GM18517 (cell line): ENCODE measurements at regions not wholly inside any gene's neighbourhood (a gene's known extent, or its start where the extent isn't known, plus 50 kb on each side); places are given as distances from the start of the nearest gene placed in this dataset.
"Not testable (repeated sequence)": the region's sequence is repeated elsewhere in the genome, so short reads cannot be mapped to it uniquely, and the experiment has no call there.

Experiments used
- ATAC-seq: cut with Tn5 transposase; IDR thresholded peaks from one replicate; pipeline ENCODE4 v1.9.1; 2021; ENCODE audit warnings: mild to moderate bottlenecking, moderate library complexity; ENCODE audit not compliant: unreplicated experiment

DNA sequence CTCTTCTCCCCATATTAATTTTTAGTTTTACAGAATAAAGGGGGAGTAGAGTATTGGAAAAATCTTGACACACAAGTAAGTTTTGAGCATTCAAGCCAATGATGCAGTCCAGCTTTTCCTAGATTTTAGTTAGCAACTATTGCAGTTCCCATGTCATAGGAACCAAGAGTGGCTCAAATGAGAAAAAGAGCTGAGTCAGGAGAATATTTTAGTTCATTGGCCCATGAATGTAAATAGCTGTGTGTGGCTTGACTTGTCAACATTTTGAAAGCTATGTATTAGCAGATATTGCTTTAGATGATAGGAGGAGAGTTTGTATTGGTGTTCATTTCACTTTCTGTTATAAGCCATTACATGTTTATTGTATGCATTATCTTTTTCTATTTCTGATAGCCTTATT, 853.7 kb downstream of the PLOD2 start:
- ATAC-seq = no peak

DNA sequence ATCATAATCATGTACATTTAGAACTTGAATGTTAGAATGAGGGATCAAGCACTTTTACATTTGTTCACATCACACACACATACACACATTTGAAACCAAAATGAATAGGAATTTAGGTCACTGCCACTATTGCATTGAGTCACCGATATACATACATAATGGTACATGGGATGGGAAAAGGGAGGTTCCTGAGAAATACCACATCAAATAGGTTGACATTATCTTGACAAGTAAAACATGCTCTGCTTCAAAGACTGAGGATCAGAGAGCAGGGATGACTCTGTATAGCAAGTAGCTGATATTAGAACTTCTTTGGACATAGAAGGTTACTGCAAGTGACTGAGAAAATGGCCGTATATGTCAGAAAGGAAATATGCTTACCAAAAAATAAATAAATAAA, 847.2 kb downstream of the PLOD2 start:
- ATAC-seq = no peak

DNA sequence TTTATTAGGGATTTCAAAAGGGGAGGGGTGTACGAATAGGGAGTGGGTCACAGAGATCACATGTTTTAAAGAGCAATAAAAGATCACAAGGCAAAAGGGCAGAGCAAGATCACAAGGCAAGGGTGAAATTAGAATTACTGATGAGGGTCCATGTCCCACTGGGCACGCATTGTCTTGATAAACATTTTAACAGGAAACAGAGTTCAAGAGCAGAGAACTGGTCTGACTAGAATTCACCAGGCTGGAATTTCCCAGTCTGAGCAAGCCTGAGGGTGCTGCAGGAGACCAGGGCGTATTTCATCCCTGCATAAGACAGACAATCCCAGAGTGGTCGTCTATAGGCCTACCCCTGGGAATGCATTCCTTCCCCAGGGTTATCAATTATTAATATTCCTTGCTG, 844.7 kb downstream of the PLOD2 start:
- not testable (repeated sequence) for ATAC-seq

DNA sequence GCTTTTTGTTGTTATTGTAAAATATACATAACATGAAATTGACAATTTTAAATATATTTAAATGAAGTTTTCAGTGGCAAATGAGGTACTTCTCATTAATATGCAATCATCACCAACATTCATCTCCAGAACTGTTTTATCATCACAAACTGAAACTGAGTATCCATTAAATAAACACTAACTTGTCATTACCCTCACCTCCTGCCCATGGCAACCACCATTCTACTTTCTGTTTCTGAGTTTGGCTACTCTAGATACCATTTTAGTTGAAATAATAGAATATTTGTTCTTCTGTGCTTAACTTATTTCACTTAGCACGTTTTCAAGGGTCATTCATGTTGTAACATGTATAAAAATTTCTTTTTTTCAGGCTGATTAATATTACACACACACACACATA, 834.3 kb downstream of the PLOD2 start:
- no peak for ATAC-seq

DNA sequence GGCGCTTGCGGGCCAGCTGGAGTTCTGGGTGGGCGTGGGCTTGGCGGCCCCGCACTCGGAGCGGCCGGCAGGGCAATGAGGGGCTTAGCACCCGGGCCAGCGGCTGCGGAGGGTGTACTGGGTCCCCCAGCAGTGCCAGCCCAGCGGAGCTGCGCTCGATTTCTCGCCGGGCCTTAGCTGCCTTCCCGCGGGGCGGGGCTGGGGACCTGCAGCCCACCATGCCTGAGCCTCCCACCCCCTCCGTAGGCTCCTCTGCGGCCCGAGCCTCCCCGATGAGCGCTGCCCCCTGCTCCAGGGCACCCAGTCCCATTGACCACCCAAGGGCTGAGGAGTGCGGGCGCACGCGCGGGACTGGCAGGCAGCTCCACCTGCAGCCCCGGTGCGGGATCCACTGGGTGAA, 827.6 kb downstream of the PLOD2 start:
- ATAC-seq = not testable (repeated sequence)

DNA sequence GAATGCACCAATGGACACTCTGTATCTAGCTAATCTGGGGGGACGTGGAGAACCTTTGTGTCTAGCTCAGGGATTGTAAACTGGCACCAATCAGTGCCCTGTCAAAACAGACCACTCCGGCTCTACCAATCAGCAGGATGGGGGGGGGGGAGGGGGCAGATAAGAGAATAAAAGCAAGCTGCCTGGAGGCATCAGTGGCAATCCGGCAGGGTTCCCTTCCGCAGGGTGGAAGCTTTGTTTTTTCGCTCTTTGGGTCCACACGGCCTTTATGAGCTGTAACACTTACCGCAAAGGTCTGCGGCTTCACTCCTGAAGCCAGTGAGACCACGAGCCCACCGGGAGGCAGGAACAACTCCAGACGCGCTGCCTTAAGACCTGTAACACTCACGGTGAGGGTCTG, 827.1 kb downstream of the PLOD2 start:
- no peak for ATAC-seq

DNA sequence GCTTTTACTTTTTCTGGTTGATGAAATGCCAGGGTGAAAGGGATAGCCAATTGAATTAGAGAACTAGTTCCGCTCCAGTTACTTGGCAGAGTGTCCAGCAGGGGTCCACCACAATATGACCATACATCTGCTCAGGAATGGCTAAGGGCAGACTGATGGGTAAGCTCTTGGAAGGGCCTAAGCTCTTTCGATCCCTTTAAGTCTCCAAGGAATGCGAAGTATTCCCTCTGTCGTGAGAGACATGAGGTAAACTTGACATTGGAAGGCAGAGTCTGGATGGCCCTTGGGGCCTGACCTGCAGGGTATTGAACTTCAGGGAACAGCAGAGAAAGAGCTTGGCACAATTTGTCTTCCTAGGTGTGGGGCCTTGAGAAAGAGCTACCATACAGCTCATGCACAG, 805.8 kb downstream of the PLOD2 start:
- no peak for ATAC-seq

DNA sequence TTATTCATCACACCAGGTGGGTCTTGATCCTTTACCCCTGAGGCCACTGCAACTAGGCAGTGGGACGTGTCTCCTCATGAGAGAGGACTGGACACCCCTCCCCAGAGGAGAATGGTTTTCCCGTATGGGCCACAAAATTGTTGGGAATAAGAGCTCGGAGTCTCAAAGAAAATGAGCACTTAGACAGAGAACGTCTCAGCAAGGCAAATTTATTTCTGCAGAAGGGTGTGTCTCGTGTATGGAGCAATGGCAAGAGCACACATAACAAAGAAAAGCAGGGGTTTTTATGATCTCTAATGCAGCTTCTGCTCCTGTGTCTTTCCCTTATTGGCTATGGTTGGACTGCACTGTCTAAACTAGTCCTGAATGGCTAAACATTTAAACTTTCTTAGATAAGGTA, 803.5 kb downstream of the PLOD2 start:
- ATAC-seq = no peak

DNA sequence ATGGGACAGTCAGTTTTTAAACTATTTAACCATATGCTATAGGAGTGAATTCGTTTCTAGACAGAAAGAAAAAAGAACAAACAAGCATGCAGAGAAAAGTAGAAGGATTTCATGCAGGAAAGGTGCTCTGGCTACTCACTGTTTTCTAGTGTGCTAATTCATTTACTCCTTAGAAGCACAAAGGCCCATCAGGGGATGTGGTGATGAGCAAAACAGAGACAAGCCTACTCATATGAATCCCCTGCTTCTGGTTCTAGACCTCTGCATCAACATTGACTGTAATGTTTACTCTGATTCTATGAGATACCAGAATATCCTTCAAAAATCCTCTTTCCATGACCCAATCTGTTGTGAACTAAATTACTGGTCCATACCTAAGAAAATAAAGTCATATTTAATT, 801.9 kb downstream of the PLOD2 start:
- ATAC-seq = no peak

DNA sequence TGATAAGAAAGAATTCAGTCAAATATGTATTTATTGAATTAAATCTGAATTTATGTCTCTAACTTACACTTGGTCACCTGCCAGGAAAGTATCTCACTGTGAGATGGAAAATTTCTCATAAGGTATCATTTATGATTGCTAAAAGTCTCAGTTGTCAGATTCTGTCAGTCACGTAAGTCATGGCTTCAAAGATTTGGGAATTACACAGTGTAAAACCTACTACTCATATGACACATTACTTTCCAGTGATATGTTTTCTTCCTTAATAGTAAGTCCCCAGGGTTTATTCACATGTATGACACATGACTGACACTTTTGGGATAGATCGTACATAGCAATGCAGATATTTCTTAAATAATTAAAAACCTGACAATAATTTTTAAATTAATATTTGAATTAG, 792.2 kb downstream of the PLOD2 start:
- ATAC-seq = no peak

DNA sequence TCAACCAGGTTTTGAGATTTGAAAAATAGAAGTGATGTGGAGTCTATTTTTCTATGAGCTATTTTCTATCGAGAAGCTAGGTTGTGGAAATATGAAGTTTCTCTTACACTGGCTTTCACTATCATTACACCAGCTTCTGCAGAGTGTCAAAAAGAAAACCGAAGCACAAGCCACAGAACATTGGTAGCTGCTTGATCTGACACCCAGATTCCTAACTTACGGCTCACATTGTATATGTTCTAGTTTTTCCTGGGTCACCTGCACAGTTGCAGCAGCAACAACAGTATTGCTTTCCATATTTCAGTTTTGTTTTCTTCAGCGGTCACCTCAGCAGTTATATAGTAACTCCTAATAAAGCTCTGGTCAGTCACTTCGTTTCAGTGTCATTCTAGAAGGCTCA, 790.1 kb downstream of the PLOD2 start:
- ATAC-seq = no peak

DNA sequence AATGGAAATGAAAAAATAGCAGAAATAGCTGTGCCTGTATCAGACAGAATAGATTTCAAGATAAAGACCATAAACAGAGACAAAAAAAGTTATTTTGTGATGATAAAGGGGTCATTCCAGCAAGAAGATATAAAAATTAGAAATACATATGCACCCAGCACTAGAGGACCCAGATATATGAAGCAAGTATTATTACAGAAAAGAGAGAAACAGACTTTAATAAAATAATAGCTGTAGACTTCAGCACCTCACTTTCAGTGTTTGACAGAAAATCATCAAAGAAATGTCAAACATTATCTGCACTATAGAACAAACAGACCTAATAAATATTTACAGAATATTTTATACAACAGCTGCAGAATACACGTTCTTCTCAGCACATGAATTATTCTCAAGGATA, 783.7 kb downstream of the PLOD2 start:
- no peak for ATAC-seq

DNA sequence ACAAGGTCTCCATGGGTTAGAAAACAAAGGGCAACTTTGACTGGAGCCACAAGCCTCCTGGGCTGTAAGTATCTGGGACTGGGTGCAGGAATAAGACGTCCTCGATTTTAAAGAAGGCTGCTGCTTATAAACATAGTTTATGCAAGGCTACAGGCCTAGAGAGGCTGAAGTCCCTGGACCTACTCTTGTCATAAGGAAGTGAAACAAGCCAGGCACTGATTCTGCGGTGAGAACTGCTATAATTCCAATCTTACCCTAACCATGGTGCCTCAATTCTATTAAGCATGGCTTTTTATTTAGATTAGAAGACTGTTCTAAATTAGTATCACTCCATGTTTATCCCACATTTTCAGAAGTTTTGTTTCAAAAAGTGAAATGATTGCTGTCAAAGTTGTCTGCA, 777.6 kb downstream of the PLOD2 start:
- ATAC-seq = no peak

DNA sequence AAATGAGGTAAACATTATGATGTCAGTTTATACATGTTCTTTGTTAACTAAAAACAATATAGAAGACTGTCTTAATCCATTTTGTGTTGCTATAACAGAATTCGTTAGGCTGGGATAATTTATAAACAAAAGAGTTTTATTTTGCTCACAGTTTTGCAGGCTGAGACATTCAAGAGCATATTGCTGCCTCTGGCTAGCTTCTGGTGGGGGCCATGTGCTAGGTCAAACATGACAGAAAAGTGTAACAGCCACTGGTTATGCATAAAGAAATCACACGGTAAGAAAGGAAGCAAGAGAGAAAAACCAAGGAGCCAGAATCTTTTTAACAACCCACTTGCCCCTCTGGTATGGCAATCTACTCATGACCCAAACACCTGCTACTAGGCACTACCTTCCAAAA, 776.7 kb downstream of the PLOD2 start:
- no peak for ATAC-seq

DNA sequence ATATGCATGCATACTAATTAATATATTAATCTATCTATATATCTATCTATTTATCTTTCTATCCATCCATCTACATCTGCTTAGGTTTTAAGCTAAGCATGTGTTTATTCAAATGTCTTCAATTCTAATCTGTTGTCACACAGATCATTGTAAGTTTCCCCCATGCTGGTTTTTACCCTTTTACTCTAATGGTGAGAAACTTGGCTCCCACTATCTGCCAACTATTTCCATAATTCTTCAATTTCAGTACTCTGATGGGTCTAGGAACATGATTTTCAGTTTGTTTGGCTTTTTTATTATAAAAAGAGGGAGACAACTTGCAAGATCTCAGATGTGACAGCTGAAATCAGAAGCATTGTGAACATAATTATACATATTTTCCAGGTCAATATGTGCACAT, 773.8 kb downstream of the PLOD2 start:
- no peak for ATAC-seq

DNA sequence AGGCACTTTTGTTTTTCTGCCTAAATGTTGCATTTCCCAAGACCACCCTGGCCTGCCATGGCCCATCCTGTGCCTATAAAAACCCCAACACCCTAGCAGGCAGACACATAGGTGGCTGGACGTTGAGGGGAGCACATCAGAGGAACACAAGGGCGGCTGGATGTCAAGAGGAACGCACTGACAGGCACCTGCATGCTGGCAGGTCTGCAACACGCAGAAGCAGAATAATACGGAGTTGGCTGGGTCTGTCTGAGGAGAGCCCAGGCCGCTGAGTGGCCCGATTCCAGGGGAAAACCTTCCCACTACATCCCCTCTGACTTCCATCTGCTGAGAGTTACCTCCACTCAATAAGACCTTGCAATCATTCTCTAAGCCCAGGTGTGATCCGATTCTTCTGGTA, 765.6 kb downstream of the PLOD2 start:
- no peak for ATAC-seq

DNA sequence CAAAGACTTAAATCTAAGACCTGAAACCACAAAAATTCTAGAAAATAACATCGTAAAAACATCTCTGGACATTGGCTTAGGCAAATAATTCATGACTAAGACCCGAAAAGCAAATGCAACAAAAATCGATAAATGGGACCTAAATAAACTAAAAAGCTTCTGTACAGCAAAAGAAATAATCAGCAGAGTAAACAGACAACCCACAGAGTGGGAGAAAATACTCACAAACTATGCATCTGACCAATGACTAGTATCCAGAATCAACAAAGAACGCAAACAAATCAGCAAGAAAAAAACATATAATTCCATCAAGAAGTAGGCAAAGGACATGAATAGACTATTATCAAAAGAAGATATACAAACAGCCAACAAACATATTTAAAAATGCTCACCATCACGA, 749.4 kb downstream of the PLOD2 start:
- no peak for ATAC-seq

DNA sequence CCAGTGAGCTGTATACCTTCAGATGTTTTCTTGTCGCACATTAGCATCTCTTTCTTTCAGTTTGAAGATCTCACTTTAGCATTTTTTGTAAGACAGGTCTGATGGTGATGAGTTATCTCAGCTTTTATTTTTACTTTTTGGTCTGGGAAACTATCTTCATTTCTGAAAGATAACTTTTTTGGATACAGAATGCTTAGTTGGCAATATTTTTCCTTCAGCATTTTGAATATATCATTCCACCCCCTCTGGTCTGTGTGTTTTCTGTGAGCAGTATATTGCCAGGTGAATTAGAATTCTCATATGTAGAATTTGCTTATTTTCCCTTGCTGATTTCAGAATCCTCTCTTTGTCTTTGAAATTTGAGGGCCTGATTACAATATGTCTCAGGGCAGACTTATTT, 743.3 kb downstream of the PLOD2 start:
- no peak for ATAC-seq

DNA sequence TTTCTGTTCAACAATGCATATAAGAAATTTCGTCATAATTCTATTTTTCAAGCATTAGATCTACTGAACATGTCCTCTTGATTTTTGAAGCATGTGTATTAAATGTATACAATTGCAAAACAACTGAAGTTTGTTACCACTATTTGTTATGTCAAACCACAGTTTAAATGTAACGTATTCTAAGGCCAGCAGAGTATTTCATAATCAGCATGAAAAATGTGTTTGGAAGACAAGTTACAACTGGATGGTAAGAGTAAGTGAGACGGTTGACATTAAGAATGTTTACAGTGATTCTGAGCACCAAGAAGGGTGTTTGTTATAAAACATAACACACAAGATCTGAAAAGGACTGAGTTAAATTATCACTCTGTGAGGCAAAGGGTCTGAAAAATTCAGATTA, 738.4 kb downstream of the PLOD2 start:
- ATAC-seq = no peak

DNA sequence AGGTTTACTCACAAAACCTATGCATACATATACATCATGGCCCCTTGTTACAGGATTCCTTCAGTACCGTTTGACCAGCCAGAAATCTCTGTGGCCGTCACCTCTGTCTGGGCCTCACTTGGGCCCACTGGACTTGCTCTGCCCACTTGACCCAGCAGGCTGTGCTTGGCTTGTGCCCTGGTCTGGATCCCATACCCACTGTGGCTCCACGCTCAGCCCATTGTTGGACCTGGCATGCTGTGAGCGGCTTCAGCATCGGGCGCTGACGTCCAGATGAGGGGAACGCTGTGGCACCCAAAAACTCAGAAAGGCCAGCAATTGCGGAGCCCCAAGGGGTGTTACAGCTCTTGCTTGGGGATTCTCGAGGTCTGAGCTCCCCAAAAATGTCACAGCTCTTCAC, 733.6 kb downstream of the PLOD2 start:
- no peak for ATAC-seq

DNA sequence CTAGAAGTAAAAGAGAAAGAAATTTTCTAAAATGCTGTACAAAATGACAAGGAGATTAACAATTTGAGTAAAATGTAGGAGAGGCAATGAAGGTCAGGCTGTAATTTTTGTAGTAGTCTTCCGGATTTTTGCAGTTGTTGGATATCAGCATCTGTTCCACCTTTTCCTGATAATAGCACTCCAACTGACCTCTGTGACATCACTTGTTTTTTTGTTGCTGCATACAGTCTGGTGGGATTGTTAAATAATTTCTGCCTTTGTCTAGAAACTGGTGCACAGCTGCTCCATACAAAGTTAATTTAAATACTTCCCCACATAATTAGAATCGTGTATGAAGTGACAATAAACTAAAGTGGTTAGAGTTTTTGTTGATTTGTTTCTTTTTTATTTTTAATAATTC, 731.4 kb downstream of the PLOD2 start:
- ATAC-seq = no peak

DNA sequence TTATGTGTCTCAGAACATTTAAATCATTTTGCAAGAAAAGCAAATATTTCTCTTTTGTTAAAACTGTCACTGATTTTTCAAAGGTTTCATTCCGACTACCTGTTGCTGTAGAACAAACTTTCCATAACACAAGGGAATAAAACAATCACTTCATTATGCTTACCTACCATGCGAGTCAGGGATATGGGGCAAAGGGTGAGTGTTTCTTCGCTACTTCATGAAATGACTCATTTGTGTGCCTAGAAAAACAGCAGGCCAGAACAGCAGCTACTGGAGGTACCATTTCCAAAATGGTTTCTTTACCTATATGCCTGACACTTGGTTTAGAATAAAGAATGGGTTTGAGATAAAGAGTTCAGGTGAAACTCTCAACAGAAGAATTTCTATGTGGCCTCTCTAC, 712.5 kb downstream of the PLOD2 start:
- no peak for ATAC-seq

DNA sequence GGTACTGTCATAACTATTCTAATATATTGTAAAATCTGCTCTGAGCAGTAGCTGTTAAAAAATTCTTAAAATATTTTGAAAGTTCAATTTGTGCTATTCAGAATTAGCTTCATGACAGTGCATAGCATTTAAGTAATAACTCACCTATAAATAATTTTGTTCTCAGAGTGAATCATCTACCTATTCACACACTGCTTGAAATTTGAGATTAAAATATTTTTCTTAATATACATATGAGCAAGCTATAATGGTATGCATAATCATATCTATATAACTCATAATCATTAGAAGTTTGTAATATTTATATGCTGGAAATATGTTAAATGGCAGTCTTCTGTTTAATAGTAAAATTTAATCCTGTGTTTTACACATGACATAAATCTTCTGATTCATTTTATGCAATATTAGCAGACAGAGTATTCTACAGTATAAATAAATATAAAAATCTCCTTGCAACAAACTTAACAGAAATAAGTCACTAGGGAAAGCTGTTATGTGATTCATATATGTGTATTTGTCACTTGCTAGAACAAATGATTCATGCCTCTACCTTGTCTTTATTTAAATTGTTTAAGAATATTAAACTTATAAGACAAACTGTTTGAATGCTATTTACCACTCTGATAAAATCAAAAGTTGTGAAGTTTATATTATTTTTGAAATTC, 710.8 kb downstream of the PLOD2 start:
- no peak for ATAC-seq
